A172 (cell line): ENCODE measurements at regions not wholly inside any gene's neighbourhood (a gene's known extent, or its start where the extent isn't known, plus 50 kb on each side); places are given as distances from the start of the nearest gene placed in this dataset.
"Not testable (repeated sequence)": the region's sequence is repeated elsewhere in the genome, so short reads cannot be mapped to it uniquely, and the experiment has no call there.

Experiments used
- DNase-seq: peaks from one replicate; pipeline ENCODE4 v3.0.0-alpha.2; 2015; ENCODE audit warnings: low spot score

GRCh38 chr13:90945146-90945545 is 402.3 kb upstream of the MIR17HG start:
- DNase-seq = not testable (repeated sequence)

- not testable (repeated sequence) for DNase-seq
Measured at GRCh38 chr13:90946125-90946524, 401.4 kb upstream of the MIR17HG start.

GRCh38 chr13:90947976-90948375 is 399.5 kb upstream of the MIR17HG start:
- peak; percentile 16 for DNase-seq

GRCh38 chr13:90950160-90950559 is 397.3 kb upstream of the MIR17HG start:
- DNase-seq = no peak

- DNase-seq = no peak
Measured at GRCh38 chr13:90951663-90952062, 395.8 kb upstream of the MIR17HG start.

- no peak for DNase-seq
Measured at GRCh38 chr13:90952326-90952725, 395.2 kb upstream of the MIR17HG start.

GRCh38 chr13:90954605-90955195 is 392.8 kb upstream of the MIR17HG start:
- no peak for DNase-seq

- DNase-seq = no peak
Measured at GRCh38 chr13:90956031-90956430, 391.5 kb upstream of the MIR17HG start.

- DNase-seq = no peak
Measured at GRCh38 chr13:90958866-90959265, 388.6 kb upstream of the MIR17HG start.

- peak; percentile 44 for DNase-seq
Measured at GRCh38 chr13:90968166-90968904, 379.2 kb upstream of the MIR17HG start.

GRCh38 chr13:90974249-90974975 is 373.1 kb upstream of the MIR17HG start:
- DNase-seq = no peak

GRCh38 chr13:90979059-90979458 is 368.4 kb upstream of the MIR17HG start:
- DNase-seq = no peak

GRCh38 chr13:90984756-90985155 is 362.7 kb upstream of the MIR17HG start:
- no peak for DNase-seq

GRCh38 chr13:90995001-90995400 is 352.5 kb upstream of the MIR17HG start:
- DNase-seq = no peak

- DNase-seq = no peak
Measured at GRCh38 chr13:90995614-90996013, 351.9 kb upstream of the MIR17HG start.

- DNase-seq = no peak
Measured at GRCh38 chr13:90997951-90998350, 349.5 kb upstream of the MIR17HG start.

- no peak for DNase-seq
Measured at GRCh38 chr13:90999401-90999800, 348.1 kb upstream of the MIR17HG start.

GRCh38 chr13:91001371-91001770 is 346.1 kb upstream of the MIR17HG start:
- DNase-seq = no peak

GRCh38 chr13:91014696-91015095 is 332.8 kb upstream of the MIR17HG start:
- DNase-seq = no peak

- peak; percentile 54 for DNase-seq
Measured at GRCh38 chr13:91017031-91017668, 330.3 kb upstream of the MIR17HG start.

- peak; percentile 46 for DNase-seq
Measured at GRCh38 chr13:91017669-91018053, 329.8 kb upstream of the MIR17HG start.

- no peak for DNase-seq
Measured at GRCh38 chr13:91020461-91021034, 326.9 kb upstream of the MIR17HG start.
